Adrenal gland (tissue), 5 donors: ENCODE measurements at regions not wholly inside any gene's neighbourhood (a gene's known extent, or its start where the extent isn't known, plus 50 kb on each side); places are given as distances from the start of the nearest gene placed in this dataset.

Experiments used
- POLR2A ChIP-seq, 2 donors: fragments of 450-650 bp; IDR thresholded peaks; one replicate each; pipeline ENCODE4 v1.6.1; 2017; ENCODE audit warnings: antibody characterized with exemption in 2 of 2, mild to moderate bottlenecking in 2 of 2, moderate library complexity in 1 of 2
- TF ChIP-seq, protein P1 (sequence below), 6 experiments: fragments of 450-650 bp in 4 of 6; fragments of 200-600 bp in 2 of 6; sonication (generic) in 1 of 6; IDR thresholded peaks; 1 replicate in 5 of 6; 2 replicates in 1 of 6; pipeline versions ENCODE4 v1.5.1 to v1.8.0; 2016 to 2021; ENCODE audit warnings: antibody characterized with exemption in 6 of 6, mild to moderate bottlenecking in 2 of 6, moderate library complexity in 1 of 6
- donor health status: DM: no; HTN: no; CAD: no.

DNA sequence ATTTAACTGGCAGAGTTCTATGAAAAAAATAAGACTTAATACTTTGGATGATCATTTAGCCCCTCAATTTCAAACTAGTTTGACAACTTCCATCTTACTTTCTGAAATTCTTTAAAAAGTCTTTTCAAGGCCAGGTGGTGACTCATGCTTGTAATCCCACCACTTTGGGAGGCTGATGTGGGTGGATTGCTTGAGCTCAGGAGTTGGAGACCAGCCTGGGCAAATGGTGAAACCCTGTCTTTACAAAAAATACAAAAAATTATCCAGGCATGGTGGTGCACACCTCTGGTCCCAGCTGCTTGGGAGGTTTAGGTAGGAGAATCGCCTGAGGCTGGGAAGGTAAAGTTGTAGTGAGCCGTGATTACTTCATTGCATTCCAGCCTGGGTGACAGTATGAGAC lies 154.4 kb downstream of the TANC2 start:
- TF ChIP-seq, protein P1, sequence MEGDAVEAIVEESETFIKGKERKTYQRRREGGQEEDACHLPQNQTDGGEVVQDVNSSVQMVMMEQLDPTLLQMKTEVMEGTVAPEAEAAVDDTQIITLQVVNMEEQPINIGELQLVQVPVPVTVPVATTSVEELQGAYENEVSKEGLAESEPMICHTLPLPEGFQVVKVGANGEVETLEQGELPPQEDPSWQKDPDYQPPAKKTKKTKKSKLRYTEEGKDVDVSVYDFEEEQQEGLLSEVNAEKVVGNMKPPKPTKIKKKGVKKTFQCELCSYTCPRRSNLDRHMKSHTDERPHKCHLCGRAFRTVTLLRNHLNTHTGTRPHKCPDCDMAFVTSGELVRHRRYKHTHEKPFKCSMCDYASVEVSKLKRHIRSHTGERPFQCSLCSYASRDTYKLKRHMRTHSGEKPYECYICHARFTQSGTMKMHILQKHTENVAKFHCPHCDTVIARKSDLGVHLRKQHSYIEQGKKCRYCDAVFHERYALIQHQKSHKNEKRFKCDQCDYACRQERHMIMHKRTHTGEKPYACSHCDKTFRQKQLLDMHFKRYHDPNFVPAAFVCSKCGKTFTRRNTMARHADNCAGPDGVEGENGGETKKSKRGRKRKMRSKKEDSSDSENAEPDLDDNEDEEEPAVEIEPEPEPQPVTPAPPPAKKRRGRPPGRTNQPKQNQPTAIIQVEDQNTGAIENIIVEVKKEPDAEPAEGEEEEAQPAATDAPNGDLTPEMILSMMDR (IDR thresholded peaks at IDR 0.05): no peak
- no peak for TF ChIP-seq POLR2A (IDR thresholded peaks at IDR 0.05)
